EL (cell line): ENCODE measurements at regions not wholly inside any gene's neighbourhood (a gene's known extent, or its start where the extent isn't known, plus 50 kb on each side); places are given as distances from the start of the nearest gene placed in this dataset.

Experiments used
- DNase-seq: peaks from one replicate; pipeline ENCODE4 v3.0.0-alpha.2; 2016

GRCh38 chr15:96222981-96223380 lies 107.5 kb upstream of the NR2F2 start:
- no peak for DNase-seq

- DNase-seq: no peak
Measured at GRCh38 chr15:96223939-96224338, 106.6 kb upstream of the NR2F2 start.

GRCh38 chr15:96225642-96226259 lies 104.7 kb upstream of the NR2F2 start:
- no peak for DNase-seq

- peak; percentile 65 for DNase-seq
Measured at GRCh38 chr15:96230526-96231181, 99.8 kb upstream of the NR2F2 start.

GRCh38 chr15:96232335-96232734 lies 98.2 kb upstream of the NR2F2 start:
- DNase-seq: no peak

GRCh38 chr15:96234109-96234892 lies 96.2 kb upstream of the NR2F2 start:
- peak; percentile 92 for DNase-seq

GRCh38 chr15:96237002-96237401 lies 93.5 kb upstream of the NR2F2 start:
- no peak for DNase-seq

GRCh38 chr15:96242761-96243160 lies 87.7 kb upstream of the NR2F2 start:
- no peak for DNase-seq

- DNase-seq: no peak
Measured at GRCh38 chr15:96243701-96244100, 86.8 kb upstream of the NR2F2 start.

GRCh38 chr15:96245252-96245651 lies 85.2 kb upstream of the NR2F2 start:
- no peak for DNase-seq

GRCh38 chr15:96246057-96246456 lies 84.4 kb upstream of the NR2F2 start:
- no peak for DNase-seq

- DNase-seq: peak; percentile 35
Measured at GRCh38 chr15:96247621-96248305, 82.7 kb upstream of the NR2F2 start.

- DNase-seq: no peak
Measured at GRCh38 chr15:96252148-96252547, 78.4 kb upstream of the NR2F2 start.

GRCh38 chr15:96253006-96253747 lies 77.3 kb upstream of the NR2F2 start:
- DNase-seq: no peak

- no peak for DNase-seq
Measured at GRCh38 chr15:96254173-96254572, 76.3 kb upstream of the NR2F2 start.

- no peak for DNase-seq
Measured at GRCh38 chr15:96255599-96255998, 74.9 kb upstream of the NR2F2 start.

- DNase-seq: no peak
Measured at GRCh38 chr15:96261575-96262034, 68.9 kb upstream of the NR2F2 start.

GRCh38 chr15:96262097-96262496 lies 68.4 kb upstream of the NR2F2 start:
- no peak for DNase-seq

GRCh38 chr15:96262549-96263489 lies 67.7 kb upstream of the NR2F2 start:
- DNase-seq: no peak

GRCh38 chr15:96264351-96264798 lies 66.1 kb upstream of the NR2F2 start:
- DNase-seq: no peak

GRCh38 chr15:96264801-96265515 lies 65.5 kb upstream of the NR2F2 start:
- DNase-seq: peak; percentile 90
